NOMO-1 treated with dmso at 0.1 percent for 144 hours (cell line): ENCODE measurements at regions not wholly inside any gene's neighbourhood (a gene's known extent, or its start where the extent isn't known, plus 50 kb on each side); places are given as distances from the start of the nearest gene placed in this dataset.
"Not testable (repeated sequence)": the region's sequence is repeated elsewhere in the genome, so short reads cannot be mapped to it uniquely, and the experiment has no call there.

Experiments used
- DNase-seq: peaks from one replicate; lab custom pipeline; 2025; ENCODE audit not compliant: unreplicated experiment; lab: John Stamatoyannopoulos, UW

- no peak for DNase-seq
Observed at GRCh38 chr16:64265756-64266155, 856.1 kb downstream of the CDH11 start.

DNA sequence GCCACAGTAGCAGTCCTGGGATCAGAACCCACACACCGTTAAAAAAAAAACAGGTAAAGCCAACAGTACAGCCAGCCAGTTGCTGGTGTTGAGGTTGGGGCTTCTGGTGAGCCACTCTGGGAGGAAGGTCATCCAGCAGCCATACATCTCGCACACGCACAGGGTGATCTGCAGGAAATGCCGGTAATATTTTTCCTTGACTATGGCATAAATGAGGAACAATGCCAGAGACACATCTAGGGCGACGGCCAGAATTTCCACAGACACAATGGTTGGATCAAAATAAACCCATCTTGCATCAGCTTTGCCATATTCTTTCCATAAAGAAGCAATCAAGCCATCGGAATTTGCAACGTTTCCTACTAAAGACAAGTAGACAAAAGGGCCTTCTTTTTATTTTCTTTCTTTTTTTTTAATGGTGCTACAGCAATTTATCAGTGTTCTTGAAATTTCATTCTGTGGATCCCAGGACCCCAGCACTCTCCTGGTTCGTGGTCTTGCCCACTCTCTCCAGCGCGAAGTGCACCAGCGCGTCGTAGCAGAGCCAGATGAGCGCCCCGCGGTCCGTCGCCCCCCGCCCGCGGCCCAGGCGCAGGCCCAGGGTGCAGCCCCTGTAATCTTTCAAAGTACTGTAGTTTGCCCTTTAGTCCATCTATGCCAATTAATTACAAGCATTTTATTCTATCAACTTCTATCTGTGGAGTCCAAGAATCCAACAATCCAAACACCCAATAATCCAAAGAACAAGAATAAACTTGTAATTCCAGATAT lies 861.0 kb downstream of the CDH11 start:
- DNase-seq = not testable (repeated sequence)

DNA sequence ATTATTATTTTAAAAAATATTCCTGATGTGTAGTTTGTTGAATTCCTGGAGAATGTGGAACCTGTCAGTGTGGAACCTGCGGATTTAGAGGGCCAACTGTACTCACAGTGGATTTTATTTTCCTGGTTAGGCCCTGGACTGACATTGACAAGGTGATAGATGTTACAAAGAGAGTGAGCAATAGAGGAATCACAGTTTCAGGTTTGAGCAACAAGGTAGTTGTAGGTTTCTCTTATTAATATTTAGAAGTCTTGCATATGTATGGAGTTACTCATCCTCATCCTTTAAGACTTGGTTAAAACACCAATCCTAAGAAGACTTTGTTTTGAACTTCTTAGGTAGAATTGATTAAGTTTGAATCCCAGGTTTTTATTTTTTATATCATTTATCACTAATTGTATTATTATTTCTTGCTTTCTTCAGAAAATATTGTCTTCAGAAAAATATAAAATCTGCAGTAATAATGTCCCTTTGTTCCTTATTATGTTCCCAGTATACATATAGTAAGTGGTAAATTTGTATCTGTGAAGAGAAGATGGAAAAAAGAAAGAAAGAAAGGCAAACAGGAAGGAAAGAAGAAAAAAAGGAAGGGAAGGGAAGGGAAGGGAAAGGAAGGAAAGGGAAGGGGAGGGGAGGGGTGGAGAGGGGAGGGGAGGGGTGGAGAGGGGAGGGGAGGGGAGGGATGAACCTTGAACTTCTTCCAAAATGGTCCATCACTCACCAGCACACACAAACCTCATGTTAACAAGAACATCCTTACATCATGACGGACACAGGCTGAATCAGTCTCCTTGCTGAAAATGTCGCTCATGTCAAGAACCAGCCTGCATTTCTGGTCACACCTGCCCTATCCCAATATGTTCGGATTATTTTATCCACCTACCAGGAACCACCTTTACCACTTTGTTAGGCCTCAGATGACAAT lies 867.2 kb downstream of the CDH11 start:
- DNase-seq = no peak

GRCh38 chr16:64253525-64253924 lies 868.3 kb downstream of the CDH11 start:
- no peak for DNase-seq

DNA sequence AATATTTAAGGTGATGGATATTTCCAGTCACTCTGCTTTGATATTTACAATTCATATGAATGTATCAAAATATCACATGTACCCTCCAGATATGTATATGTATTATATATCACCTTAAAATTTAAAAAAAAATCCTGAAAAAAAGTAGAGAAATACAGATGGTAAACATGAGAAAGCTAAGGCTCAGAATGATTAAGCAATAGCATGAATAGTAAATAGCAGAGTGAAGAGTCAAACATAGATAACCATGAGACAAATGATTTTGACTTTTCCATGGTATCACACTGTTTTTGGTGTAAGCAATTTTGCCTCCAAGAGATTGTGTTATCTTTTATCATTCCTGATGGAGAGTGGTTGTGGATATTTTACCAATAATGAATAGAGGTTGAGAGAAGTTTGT lies 868.8 kb downstream of the CDH11 start:
- DNase-seq = no peak

DNA sequence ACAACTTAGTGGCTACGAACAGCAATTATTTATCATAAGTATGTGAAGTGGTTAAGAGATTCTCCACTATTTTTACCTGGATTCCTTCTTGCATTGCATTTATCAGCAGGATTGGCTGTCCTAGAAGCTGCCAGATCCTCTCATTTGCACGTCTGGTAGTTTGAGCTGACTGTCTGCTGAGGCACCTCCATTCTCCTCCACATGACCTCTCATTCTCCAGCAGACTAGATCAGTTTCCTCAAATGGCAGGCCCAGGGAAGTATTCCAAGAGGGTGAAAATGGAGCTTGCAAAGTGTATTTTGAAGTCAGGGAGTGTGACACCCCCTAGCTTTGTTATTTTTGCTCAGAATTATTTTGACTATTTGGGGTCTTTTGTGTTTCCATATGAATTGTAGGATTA lies 870.1 kb downstream of the CDH11 start:
- DNase-seq = no peak

- DNase-seq = no peak
Observed at GRCh38 chr16:64250866-64251265, 871.0 kb downstream of the CDH11 start.

DNA sequence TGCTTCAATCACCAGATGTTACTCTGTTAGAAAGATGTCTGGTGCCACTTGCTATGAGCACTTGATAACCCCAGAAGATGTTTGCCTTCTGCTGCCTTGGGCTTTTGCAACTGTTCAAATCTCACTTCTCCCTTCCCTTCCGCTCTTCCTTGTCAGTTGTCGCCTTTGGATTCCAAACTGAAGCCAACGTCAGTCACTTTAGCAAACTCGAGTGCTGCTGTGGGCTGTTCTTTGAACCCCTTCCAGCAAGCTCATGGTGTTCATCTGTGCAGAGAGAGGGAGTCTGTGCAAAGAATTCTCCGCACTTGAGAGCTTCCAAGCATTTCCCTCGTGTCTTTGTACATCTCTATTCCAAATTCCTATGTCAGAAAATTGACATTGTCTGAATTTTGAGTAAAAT lies 879.4 kb downstream of the CDH11 start:
- DNase-seq = no peak

GRCh38 chr16:64240586-64240985 lies 881.3 kb downstream of the CDH11 start:
- DNase-seq = no peak

- no peak for DNase-seq
Observed at GRCh38 chr16:64238571-64238970, 883.3 kb downstream of the CDH11 start.

DNA sequence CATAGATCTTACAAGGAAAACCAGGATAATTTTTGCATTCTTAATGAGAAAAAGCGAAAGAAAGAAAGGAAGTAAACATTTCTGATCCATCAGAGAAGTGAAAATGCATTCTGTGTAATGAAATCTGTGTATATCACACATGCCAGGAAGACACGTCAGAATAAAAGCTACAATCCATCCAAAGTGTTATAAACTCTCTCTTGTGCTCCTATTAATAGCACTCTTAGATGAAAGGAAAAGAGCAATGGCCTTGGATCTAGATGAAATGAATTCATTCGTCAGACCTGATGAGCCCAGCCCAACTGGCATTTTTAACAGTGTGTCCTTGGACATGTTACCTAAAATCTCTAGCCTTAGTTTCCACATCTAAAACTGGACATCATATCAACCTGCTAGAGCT lies 885.5 kb downstream of the CDH11 start:
- no peak for DNase-seq

GRCh38 chr16:64234200-64234599 lies 887.7 kb downstream of the CDH11 start:
- DNase-seq = no peak

DNA sequence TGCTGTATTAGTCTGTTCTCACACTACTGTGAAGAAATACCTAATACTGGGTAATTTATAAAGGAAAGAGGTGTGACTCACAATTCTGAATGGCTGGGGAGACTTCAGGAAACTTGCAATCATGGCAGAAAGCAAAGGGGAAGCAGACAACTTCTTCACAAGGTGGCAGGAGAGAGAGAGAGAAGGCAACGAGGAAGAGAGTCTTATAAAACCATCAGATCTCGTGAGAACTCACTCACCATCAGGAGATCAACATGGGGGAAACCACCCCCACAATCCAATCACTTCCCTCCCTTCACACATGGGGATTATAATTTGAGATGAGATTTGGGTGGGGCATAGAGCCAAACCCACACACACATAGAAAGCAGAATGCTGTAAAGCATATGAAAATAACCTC lies 896.2 kb downstream of the CDH11 start:
- no peak for DNase-seq

DNA sequence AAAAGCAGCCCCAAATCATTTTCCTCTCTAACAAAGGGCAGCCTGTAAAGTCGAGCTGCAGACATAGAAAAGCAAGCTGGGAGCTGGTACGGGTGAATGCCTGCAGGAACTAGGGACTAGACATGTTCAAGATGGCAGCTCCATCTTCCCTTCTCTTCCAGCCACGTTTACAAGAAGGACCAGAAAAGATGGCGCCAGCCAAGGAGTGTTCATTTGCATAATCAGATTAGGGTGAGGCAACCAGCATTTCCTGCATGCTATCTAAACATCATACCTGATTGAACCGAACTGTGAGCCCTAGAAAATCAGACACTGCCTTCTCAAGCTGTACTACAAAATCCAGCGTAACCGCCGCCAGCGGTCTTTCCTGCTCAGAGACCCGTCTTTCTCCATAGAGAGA lies 896.8 kb downstream of the CDH11 start:
- no peak for DNase-seq

GRCh38 chr16:64217789-64218535 lies 903.9 kb downstream of the CDH11 start:
- no peak for DNase-seq

- no peak for DNase-seq
Observed at GRCh38 chr16:64215730-64216129, 906.1 kb downstream of the CDH11 start.

DNA sequence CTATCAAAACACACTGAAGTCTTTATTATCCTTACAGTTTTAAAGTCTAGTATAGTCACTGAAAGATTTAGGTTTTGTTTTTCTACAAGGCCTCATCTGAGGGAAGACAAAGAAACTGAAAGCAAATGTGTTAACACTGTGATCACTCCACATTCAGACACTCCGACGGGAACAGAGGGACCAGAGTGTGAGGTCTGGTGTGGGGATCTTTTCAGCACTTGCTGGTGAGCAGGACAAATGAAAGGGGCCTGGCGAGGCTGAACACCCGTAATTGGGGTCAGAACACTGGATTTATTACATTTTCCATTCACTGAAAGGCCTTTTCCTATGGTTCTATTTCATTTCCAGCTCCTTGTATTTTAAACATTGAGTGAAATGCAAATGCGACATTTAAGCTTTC lies 910.5 kb downstream of the CDH11 start:
- no peak for DNase-seq

- no peak for DNase-seq
Observed at GRCh38 chr16:64206862-64207261, 915.0 kb downstream of the CDH11 start.

GRCh38 chr16:64203126-64203525 lies 918.7 kb downstream of the CDH11 start:
- no peak for DNase-seq

- DNase-seq = no peak
Observed at GRCh38 chr16:64202571-64202970, 919.3 kb downstream of the CDH11 start.

DNA sequence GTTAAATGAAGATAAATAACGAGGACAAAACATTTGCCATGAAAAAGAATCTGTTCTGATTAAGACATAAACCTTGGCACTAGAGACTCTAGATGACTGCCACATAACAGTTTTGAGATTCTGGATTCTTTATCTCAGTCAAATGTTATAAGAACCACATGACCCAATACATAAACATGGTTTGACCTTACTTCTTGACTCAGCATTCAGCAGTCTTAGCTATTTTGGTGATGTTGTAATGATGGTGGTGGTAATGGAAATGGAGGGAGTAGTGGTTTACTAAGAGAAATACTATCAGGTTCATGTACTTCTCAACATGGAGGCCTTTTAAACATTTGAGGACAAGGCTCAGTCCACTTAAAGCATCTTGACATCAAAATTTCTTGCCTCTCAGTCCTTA lies 925.4 kb downstream of the CDH11 start:
- no peak for DNase-seq

GRCh38 chr16:64185954-64186353 lies 935.9 kb downstream of the CDH11 start:
- DNase-seq = no peak
